BJ (cell line): ENCODE measurements at regions not wholly inside any gene's neighbourhood (a gene's known extent, or its start where the extent isn't known, plus 50 kb on each side); places are given as distances from the start of the nearest gene placed in this dataset.

ENCODE experiments used
- CTCF ChIA-PET: fragments of 350-600 bp; formaldehyde crosslinking; extraction: SDS; loops from one replicate; lab custom pipeline; 2021; ENCODE audit warnings: antibody characterized with exemption, inconsistent platforms; lab: Yijun Ruan, JAX
- POLR2A ChIA-PET: fragments of 300-600 bp; sonication (Branson Sonifier 250); formaldehyde crosslinking; extraction: SDS; loops from one replicate; lab custom pipeline; 2021; ENCODE audit warnings: antibody characterized with exemption; lab: Charles Lee
- DNase-seq: peaks from one replicate; pipeline ENCODE4 v3.0.0-alpha.2; 2011; ENCODE audit warnings: low read depth
- H3K27me3 ChIP-seq: 2 replicates; pipeline ENCODE4 v1.6.0; 2011; ENCODE audit warnings: low read length; ENCODE audit not compliant: control insufficient read depth, insufficient read depth
- H3K36me3 ChIP-seq: 2 replicates; pipeline ENCODE4 v1.5.1; 2011; ENCODE audit warnings: low read length; ENCODE audit not compliant: control insufficient read depth, insufficient read depth
- H3K4me3 ChIP-seq: 2 replicates; pipeline ENCODE4 v1.5.1; 2011; ENCODE audit warnings: low read depth, mild to moderate bottlenecking, control low read depth, low read length
- CTCF ChIP-seq: IDR thresholded peaks from 2 replicates; pipeline ENCODE4 v1.5.1; 2011; ENCODE audit warnings: low read depth, mild to moderate bottlenecking, control low read depth, inconsistent platforms, low read length, moderate library complexity; ENCODE audit not compliant: insufficient read depth

GRCh38 chr7:24383055-24383454, 99.1 kb downstream of the NPY start:
- ChIA-PET CTCF (no interaction called here), POLR2A (no interaction called here)
- Histone ChIP-seq H3K36me3 (no peaks in the 10 kb centered on the region), H3K27me3 (no peaks in the 10 kb centered on the region), H3K4me3 (no peak overlapping the region)
- DNase-seq, result no peak
- TF ChIP-seq CTCF, result no peak

GRCh38 chr7:24384362-24385030, 100.5 kb downstream of the NPY start:
- no peaks in the 10 kb centered on the region for H3K36me3 ChIP-seq
- CTCF ChIA-PET, result interaction anchor here (0.9 kb wide), 1 partner anchor 446 kb away, joined by 3 read pairs; no protein-coding TSS in a partner anchor
- POLR2A ChIA-PET, result no interaction called here
- H3K27me3 ChIP-seq, result no peaks in the 10 kb centered on the region
- TF ChIP-seq CTCF, result no peak
- DNase-seq, result no peak
- no peak overlapping the region for H3K4me3 ChIP-seq

GRCh38 chr7:24388212-24388611, 104.2 kb downstream of the NPY start:
- Histone ChIP-seq H3K36me3 (no peaks in the 10 kb centered on the region), H3K4me3 (no peak overlapping the region), H3K27me3 (no peaks in the 10 kb centered on the region)
- POLR2A ChIA-PET, result no interaction called here
- no peak for DNase-seq
- CTCF ChIA-PET, result no interaction called here
- no peak for TF ChIP-seq CTCF

- H3K36me3 ChIP-seq, result no peaks in the 10 kb centered on the region
- H3K27me3 ChIP-seq, result no peaks in the 10 kb centered on the region
- no peak for TF ChIP-seq CTCF
- DNase-seq, result no peak
- ChIA-PET CTCF (interaction anchor here (0.8 kb wide), 1 partner anchor 18 kb away, joined by 3 read pairs; no protein-coding TSS in a partner anchor), POLR2A (no interaction called here)
- H3K4me3 ChIP-seq, result no peak overlapping the region
Measured at GRCh38 chr7:24390376-24391157, 106.6 kb downstream of the NPY start.

GRCh38 chr7:24392774-24393173, 108.8 kb downstream of the NPY start:
- CTCF ChIA-PET, result interaction anchor here (2.1 kb wide), 1 partner anchor 10 kb away, joined by 5 read pairs; no protein-coding TSS in a partner anchor
- no peak overlapping the region for H3K4me3 ChIP-seq
- TF ChIP-seq CTCF, result no peak
- no peak for DNase-seq
- H3K36me3 ChIP-seq, result no peaks in the 10 kb centered on the region
- POLR2A ChIA-PET, result interaction anchor here (0.6 kb wide), 1 partner anchor 864 kb away, joined by 6 read pairs; no protein-coding TSS in a partner anchor
- H3K27me3 ChIP-seq, result no peaks in the 10 kb centered on the region
